DMS 273 (cell line): ENCODE measurements at regions not wholly inside any gene's neighbourhood (a gene's known extent, or its start where the extent isn't known, plus 50 kb on each side); places are given as distances from the start of the nearest gene placed in this dataset.
A peak's percentile ranks its signal among the peaks of the same experiment; 100 is the strongest.

Source experiments
- DNase-seq: peaks from one replicate; lab custom pipeline; 2025; ENCODE audit not compliant: unreplicated experiment; lab: John Stamatoyannopoulos, UW

GRCh38 chr13:59461411-59461810 is 702.3 kb downstream of the DIAPH3 start:
- DNase-seq = no peak

DNA sequence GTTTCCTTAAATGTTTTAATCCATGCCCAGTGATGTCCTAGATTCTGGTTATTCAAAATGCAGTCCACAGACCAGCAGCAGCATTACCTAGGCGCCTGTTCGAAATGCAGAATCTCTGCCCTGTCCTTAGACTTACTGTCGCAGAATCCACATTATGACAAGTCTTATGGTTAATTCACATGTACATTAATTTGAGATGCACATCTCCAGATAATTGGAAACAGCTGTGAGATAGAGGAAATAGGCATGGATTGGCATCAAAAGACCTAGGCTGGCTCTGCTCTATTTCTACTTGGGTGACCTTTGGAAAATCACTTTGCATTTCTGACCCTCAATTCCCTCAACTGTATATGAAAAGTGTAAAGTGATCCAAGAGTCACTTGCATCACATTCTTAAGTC is 700.7 kb downstream of the DIAPH3 start:
- DNase-seq = no peak

GRCh38 chr13:59464926-59465325 is 698.8 kb downstream of the DIAPH3 start:
- DNase-seq = no peak

GRCh38 chr13:59468396-59468795 is 695.3 kb downstream of the DIAPH3 start:
- DNase-seq = no peak

- no peak for DNase-seq
Observed at GRCh38 chr13:59471106-59471505, 692.6 kb downstream of the DIAPH3 start.

- no peak for DNase-seq
Observed at GRCh38 chr13:59472134-59472533, 691.6 kb downstream of the DIAPH3 start.

GRCh38 chr13:59474696-59475095 is 689.0 kb downstream of the DIAPH3 start:
- no peak for DNase-seq

DNA sequence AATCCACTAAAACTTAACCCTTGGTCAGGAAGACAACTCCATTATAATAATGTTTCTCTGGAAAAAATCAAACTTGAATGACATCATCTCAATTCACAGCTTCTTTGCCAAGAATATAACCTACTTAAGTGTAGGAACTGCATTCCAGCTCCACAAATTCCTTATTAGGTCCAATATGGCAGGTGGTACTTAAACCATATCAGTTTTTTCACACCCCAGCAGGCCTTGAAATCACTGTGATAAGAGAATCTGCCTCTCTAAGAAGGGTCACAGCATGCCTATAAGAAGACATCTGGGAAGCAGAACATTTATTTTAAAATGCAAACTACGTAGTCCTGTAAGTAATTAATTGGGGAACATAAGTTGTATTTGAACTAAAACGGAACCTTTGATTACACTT is 687.8 kb downstream of the DIAPH3 start:
- peak; percentile 60 for DNase-seq

GRCh38 chr13:59476366-59476765 is 687.4 kb downstream of the DIAPH3 start:
- peak; percentile 39 for DNase-seq

GRCh38 chr13:59477011-59477410 is 686.7 kb downstream of the DIAPH3 start:
- DNase-seq = peak; percentile 35

DNA sequence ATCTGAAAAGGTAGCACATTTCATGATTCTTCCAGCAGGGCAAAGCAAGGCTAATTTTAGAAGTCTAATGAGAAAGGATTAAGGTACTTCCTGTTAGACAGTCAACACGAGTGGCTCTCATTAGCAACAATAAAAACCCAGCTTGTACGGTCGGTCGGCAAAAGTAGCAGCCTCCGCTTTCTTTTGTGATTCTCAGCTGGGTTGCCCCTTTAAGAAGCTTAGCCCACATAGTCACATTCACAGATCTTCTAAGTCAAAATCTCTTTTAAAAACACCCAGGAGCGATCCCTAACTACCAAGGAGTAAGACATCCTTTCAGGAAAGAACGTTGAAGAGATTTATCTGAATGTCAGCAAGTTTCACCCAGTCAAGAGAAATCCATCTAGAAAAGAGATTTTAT is 684.8 kb downstream of the DIAPH3 start:
- no peak for DNase-seq

GRCh38 chr13:59479629-59480028 is 684.1 kb downstream of the DIAPH3 start:
- no peak for DNase-seq

GRCh38 chr13:59480396-59481259 is 683.1 kb downstream of the DIAPH3 start:
- no peak for DNase-seq

DNA sequence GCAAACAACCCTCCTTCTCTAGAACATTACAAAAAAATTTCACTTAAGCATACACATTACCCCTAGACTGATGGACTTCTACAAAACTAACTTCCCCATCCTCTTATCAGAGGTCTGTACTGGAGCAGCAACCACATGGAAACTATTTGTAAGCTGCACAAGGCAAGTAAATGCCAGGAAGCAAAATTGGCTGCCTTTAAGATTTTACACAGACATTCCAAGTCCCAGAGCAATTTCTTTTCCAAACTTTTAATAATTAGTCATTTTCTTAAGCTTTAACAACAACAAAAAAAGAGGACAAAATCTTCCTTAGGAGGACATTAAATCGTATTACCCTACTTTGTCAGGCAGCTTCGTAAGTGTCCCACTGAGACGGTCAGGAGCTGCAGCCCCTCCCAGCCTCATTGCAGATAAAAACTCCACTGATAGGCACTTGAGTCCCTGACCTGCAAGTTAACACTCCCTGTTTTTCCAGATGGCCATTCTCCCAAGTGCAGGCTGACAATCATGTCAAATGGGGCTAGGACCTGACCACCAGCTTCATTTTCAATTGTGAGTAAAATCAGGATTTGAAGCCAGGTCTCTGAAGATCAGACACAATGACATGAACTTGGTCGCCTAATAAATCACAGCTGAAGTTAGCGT is 680.1 kb downstream of the DIAPH3 start:
- DNase-seq = no peak

- peak; percentile 4 for DNase-seq
Observed at GRCh38 chr13:59487883-59488282, 675.8 kb downstream of the DIAPH3 start.

GRCh38 chr13:59488436-59488835 is 675.3 kb downstream of the DIAPH3 start:
- DNase-seq = no peak

GRCh38 chr13:59490651-59491050 is 673.1 kb downstream of the DIAPH3 start:
- no peak for DNase-seq

GRCh38 chr13:59492030-59492636 is 671.6 kb downstream of the DIAPH3 start:
- no peak for DNase-seq

DNA sequence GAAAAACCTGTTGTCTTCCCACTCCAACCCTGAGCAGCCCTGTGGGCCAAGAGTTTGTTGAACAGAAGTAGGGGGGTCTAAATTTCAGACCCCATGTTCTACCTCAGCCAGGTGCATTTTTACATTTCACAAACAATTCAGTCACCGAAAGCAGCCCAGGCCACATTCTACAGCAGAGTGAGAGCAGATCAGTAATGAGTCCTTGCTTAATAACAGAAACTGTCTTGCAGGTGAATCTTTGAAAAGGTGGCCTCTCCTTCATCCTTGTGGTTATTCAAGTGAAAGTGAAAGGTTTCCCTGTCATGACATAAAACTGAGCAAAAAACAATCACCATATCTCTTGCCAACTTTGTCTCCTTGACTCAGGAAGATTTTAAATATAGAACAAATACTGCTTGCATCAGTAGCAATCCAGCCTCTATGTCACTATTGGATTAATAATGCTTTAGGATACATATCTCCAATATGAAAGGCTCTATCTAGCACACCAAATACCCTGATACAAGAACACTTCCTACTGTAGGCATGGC is 670.2 kb downstream of the DIAPH3 start:
- DNase-seq = no peak

GRCh38 chr13:59494151-59494550 is 669.6 kb downstream of the DIAPH3 start:
- DNase-seq = no peak

- DNase-seq = peak; percentile 68
Observed at GRCh38 chr13:59494560-59494970, 669.2 kb downstream of the DIAPH3 start.

- peak; percentile 16 for DNase-seq
Observed at GRCh38 chr13:59495299-59495698, 668.4 kb downstream of the DIAPH3 start.
